ENCODE measurements at regions not wholly inside any gene's neighbourhood (a gene's known extent, or its start where the extent isn't known, plus 50 kb on each side); places are given as distances from the start of the nearest gene placed in this dataset.

DNA sequence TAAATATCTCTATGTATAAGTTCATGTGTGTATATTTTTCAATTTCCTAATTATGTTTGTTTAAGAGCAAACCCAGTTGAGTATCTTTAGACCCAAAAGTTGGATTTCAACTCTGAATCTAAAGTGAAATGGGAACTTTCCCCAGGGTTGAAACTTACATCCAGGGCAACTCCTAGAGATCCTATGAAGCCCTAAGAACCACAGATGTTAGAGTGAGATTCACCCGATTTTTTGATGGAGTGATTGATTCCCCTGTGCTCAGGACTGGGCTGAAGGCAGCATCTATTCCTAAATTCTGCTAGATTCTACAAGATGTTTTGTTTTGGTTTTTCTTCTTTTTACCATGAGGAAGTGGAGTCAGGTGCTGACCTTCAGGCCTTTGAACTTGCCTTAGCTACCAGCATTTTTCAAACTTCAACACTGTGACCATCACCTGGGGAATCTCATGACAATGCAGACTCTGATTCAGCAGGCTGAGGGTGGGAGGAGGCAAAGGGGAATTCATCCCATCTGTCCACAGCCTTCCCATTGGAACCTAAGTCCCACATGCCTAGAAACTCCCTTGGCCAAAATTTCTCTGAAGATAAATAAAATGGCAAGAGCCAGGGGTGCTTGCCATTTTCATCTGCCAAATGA, 145.5 kb downstream of the ETS2 start:
- no peaks in the 10 kb centered on the region for H3F3A ChIP-seq (ENCODE audit: low read length, unreplicated experiment)
- ChIA-PET CTCF (no interaction called here), POLR2A (ENCODE audit: unreplicated experiment) (no interaction called here)
- H3K4me3 ChIP-seq (ENCODE audit: low read length), result no peak overlapping the region
- BruUV-seq (replicated peaks), result TSS peak; percentile 48
- DNase-seq (no peak), ATAC-seq (no peak)
- H4K20me1 ChIP-seq (ENCODE audit: low read length), result no peaks in the 10 kb centered on the region
- intact Hi-C loops (cut with micrococcal nuclease), result loop anchor here (2.0 to 5.0 kb wide), 3 partner anchors 30 to 70 kb away; no protein-coding TSS in a partner anchor
- H3K36me3 ChIP-seq (ENCODE audit: low read depth, low read length), result no peaks in the 10 kb centered on the region
- H3K27ac ChIP-seq (ENCODE audit: low read length), result no peak overlapping the region
- no peak overlapping the region for H3K9ac ChIP-seq (ENCODE audit: low read length)
- H3K4me2 ChIP-seq (ENCODE audit: low read length), result no peak overlapping the region
- no peaks in the 10 kb centered on the region for H3K9me3 ChIP-seq (ENCODE audit: low read length)
- H3K9me2 ChIP-seq (replicated peaks; ENCODE audit: low read length), result no peaks in the 10 kb centered on the region
- H3K4me1 ChIP-seq (ENCODE audit: insufficient read depth, low read length), result no peaks in the 10 kb centered on the region
- H3K79me2 ChIP-seq (ENCODE audit: low read length), result no peaks in the 10 kb centered on the region
- no peak overlapping the region for H2AFZ ChIP-seq (ENCODE audit: low read length)
- TF ChIP-seq EZH2 (IDR thresholded peaks at IDR 0.05; ENCODE audit: low read length, unreplicated experiment), result no peak
- TF ChIP-seq EZH2phosphoT487 (IDR thresholded peaks at IDR 0.05; ENCODE audit: borderline replicate concordance, low read length), result no peak
- TF ChIP-seq, protein P1, sequence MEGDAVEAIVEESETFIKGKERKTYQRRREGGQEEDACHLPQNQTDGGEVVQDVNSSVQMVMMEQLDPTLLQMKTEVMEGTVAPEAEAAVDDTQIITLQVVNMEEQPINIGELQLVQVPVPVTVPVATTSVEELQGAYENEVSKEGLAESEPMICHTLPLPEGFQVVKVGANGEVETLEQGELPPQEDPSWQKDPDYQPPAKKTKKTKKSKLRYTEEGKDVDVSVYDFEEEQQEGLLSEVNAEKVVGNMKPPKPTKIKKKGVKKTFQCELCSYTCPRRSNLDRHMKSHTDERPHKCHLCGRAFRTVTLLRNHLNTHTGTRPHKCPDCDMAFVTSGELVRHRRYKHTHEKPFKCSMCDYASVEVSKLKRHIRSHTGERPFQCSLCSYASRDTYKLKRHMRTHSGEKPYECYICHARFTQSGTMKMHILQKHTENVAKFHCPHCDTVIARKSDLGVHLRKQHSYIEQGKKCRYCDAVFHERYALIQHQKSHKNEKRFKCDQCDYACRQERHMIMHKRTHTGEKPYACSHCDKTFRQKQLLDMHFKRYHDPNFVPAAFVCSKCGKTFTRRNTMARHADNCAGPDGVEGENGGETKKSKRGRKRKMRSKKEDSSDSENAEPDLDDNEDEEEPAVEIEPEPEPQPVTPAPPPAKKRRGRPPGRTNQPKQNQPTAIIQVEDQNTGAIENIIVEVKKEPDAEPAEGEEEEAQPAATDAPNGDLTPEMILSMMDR (conservative IDR thresholded peaks at IDR 0.05; ENCODE audit: low read depth, low read length), result no peak
- no peaks in the 10 kb centered on the region for H3K27me3 ChIP-seq (ENCODE audit: low read length)

DNA sequence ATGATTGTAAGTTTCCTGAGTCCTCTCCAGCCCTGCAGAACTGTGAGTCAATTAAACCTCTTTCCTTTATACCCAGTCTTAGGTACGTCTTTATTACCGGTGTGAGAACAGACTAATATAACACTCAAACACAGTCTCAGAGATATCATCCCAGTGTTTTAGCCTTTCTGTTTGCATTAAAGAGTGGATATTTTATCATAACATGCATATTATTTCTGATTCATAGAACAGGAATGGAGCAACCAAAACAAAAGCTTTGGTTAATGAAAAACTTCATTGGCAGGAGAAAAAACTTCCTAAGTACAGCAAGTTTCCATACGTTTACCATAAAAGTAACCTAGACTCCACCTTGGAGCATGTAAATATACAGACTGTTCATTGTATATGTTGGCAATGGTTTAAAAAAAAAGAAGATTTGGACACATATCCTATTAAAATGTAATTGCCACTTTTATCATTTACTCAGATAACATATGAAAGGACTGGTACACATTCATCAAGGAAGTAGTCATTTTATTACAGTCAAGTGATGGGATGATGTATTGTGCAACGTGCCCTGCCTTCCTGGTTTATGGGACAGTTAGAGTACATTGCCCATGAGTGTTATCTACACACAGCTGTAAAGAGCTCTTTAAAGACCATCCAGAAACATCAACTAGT, 144.8 kb downstream of the ETS2 start:
- no peak overlapping the region for H3K27ac ChIP-seq (ENCODE audit: low read length)
- CTCF ChIA-PET, result no interaction called here

More for the DNA sequence above, 144.8 kb downstream of the ETS2 start:
- H4K20me1 ChIP-seq (ENCODE audit: low read length), result no peaks in the 10 kb centered on the region
- H3K4me3 ChIP-seq (ENCODE audit: low read length), result no peak overlapping the region
- POLR2A ChIA-PET (ENCODE audit: unreplicated experiment), result no interaction called here
- H2AFZ ChIP-seq (ENCODE audit: low read length), result no peak overlapping the region
- intact Hi-C loops (cut with micrococcal nuclease), result loop anchor here (1.0 to 5.0 kb wide), 4 partner anchors 30 to 174 kb away; no protein-coding TSS in a partner anchor
- H3K9me3 ChIP-seq (ENCODE audit: low read length), result no peaks in the 10 kb centered on the region
- BruUV-seq (replicated peaks), result no TSS peak
- no peaks in the 10 kb centered on the region for H3K27me3 ChIP-seq (ENCODE audit: low read length)
- no peaks in the 10 kb centered on the region for H3F3A ChIP-seq (ENCODE audit: low read length, unreplicated experiment)
- no peak overlapping the region for H3K4me2 ChIP-seq (ENCODE audit: low read length)
- no peaks in the 10 kb centered on the region for H3K79me2 ChIP-seq (ENCODE audit: low read length)
- no peaks in the 10 kb centered on the region for H3K36me3 ChIP-seq (ENCODE audit: low read depth, low read length)
- peak; percentile 48 for DNase-seq
- H3K9me2 ChIP-seq (replicated peaks; ENCODE audit: low read length), result no peaks in the 10 kb centered on the region
- no peak overlapping the region for H3K9ac ChIP-seq (ENCODE audit: low read length)
- no peak for TF ChIP-seq EZH2 (IDR thresholded peaks at IDR 0.05; ENCODE audit: low read length, unreplicated experiment)
- TF ChIP-seq, protein P1 (conservative IDR thresholded peaks at IDR 0.05; ENCODE audit: low read depth, low read length), result no peak
- TF ChIP-seq EZH2phosphoT487 (IDR thresholded peaks at IDR 0.05; ENCODE audit: borderline replicate concordance, low read length), result no peak
- ATAC-seq, result peak; percentile 86
- H3K4me1 ChIP-seq (ENCODE audit: insufficient read depth, low read length), result no peaks in the 10 kb centered on the region
